DMS79 treated with DMSO at 0.1 percent for 48 hours (cell line): ENCODE measurements at regions not wholly inside any gene's neighbourhood (a gene's known extent, or its start where the extent isn't known, plus 50 kb on each side); places are given as distances from the start of the nearest gene placed in this dataset.

Experiments used
- DNase-seq: peaks from one replicate; lab custom pipeline; 2025; lab: John Stamatoyannopoulos, UW

DNA sequence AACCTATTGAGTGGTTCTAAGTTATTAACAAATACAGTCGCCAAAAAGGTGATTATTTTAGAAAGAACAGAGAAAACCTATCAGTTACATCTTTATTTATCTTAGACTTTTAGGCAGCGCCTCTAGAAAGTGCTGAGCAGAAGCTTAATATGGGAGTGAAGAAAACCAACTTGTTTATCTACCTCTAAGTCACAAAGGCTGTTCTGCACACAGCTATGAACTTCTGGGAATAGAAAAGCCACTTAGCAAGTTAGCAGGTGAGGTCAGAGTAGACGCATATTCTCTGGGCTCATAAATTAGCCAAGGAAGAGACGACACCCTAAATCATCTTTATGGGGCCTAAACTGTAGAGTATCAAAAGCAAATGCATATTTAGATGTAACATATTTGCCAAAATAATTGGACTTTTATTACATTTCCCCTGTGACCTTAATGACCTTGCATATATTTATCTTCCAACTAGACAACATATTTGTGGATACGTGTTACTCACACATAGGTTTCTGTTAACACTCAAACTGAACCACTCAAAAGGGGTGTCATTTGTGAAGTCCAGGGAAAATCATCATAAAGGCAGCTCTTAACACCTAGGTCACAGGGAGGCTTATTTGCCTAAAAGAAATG, 267.1 kb downstream of the ADGB start:
- no peak for DNase-seq

DNA sequence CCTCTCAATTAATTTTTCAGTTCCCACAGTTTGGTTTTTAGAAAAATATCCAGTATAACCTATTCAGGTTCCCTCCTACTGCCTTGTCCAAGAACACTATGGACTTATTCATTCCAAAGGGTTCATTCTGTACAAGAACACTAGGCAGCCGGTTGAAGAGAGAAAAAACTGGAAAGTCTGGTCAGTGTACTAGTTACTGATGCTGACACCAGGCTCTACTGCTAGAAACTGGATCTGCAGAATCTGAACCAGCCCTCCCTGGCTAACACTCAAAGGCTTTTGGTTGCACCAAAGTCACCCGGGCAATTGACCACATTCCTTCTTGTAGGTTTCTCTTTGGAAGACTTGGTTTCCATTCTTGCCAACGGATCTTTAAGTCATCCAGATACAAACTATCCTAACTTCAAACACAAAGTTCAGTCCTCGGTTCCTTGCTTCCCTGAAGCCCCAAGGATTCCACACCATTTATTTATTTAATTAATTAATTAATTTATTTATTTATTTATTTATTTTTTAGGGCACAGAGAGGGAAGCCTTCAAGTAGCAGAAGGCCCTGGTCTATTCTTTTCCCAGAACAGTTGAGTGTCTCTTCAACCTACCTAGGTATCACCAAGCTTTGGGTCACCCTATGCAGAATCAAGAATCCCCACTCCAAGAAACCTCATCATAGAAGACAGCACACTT, 268.1 kb downstream of the ADGB start:
- DNase-seq: no peak

DNA sequence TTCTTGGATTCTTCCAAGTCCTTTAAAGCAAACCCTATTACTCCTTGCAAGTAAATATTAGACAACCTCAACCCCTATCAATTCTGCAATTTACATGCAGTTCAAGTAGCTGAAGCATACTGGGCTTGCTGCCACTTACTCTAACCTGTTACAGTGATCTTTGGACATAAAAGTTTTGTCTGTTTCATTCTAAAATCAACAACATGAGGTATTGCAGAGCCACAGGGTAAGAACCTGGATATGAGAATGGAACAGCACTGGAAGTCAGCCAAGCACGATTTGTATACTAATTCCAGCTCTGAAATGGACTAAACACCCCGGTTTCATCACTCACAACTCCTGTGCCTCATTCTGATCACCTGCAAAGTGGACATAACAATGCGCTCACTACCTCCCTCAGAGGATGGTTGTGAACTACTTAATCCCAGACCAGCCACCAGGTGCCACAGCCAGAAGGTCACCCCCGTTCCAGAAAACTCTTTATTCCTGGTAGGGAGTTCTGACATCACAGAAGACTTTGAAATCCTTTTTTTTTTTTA, 270.0 kb downstream of the ADGB start:
- no peak for DNase-seq

DNA sequence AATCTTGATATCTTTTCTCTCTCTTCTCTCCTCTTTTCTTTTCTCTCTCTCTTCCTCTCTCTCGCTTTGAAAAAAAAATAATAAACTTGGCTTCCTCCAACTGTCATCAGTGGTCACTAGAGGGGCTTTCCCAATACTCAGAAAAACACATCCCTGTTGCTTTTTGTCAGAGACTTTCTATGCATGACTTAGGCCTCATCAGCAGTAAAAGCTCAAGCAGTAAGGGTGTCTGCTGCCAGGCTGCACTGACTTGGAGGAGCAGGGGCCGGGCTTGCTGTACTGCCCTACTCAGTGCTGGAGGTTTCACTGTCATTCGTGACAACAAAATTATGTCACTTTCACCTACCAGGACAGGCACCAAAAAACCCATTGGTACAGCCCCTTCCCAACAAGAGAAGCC, 272.0 kb downstream of the ADGB start:
- DNase-seq: no peak

DNA sequence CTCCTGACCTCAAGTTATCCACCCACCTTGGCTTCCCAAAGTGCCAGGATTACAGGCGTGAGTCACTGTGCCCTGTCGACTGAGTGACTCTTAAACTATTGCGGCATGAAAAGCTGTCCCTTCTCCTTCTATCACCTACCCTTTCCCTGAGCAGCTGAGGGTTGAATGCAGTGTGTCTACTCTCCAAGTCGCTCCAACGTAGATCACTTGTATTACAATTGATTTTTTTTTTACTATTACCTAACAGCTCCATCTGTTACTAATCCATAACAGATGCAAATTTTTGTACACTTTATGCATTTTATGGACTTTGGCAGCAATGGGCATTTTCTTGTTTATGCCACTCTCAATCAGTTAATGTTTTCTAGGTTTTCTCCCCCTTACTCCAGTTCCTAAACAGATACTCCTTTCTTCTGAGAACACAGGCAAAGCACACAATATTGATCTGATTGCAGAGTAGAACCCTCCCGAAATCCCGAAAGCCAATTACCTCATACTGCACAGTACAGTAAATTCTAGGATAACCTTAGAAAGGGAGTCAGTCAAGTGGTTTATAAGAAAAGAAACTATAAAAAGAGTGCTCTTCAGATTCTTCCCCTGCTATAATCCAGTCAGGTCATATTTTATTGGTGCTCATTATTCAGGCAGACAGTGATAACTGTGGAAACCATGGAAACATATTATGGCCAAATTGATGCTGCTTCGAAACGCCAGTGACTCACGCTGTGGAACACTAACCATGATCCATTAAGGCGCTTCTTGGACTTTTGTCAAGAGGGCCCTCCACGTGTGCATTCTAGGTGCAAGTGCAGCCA, 273.0 kb downstream of the ADGB start:
- DNase-seq: no peak

DNA sequence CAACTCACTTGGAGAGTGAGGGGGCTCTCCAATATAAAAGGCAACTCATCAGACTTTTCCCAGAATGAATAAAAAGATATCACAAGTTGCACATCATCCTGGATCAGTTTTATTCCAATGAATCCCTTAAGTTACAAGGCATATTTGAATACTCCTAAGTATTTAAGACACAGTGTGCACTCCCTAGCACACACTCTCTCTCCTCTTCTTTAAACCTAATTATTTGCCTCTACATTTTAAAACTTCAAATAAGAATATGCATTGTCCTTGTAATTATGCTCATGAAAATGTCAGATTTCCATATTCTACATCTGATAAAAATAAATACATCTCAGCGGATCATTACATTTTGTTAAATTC, 273.6 kb downstream of the ADGB start:
- DNase-seq: no peak

DNA sequence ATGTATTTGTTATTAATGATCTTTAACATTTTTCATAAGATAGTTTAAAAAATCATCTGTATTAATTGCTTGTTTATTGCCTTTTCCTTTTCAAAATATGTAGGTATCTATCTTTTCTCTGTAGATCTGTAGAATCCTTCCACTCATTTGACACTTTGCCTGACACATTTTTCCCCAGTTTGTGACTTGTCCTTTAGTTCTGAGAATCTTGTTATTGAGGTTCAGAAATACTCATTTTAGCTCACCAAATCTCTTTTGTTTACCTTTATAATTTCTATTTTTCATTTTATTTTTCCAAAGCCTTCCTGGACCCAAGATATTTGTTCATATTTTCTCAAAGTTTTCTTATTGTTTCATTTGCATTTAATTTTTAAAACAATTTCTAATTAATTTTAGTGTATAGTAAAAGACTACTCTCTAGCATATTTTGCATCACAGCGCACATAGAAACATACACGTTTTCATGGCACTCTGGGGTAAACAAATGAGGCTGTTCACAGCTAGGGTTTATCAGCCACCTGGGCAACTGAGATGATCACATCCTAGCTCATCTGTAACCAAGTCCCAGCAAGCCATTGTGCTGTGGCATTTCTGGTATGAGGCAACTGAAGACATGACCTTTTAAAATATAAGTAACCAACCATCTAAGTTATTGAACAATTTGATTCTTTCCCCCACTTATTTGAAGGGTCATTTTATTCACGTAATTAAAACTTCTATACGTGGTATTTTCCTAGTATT, 275.7 kb downstream of the ADGB start:
- DNase-seq: no peak

DNA sequence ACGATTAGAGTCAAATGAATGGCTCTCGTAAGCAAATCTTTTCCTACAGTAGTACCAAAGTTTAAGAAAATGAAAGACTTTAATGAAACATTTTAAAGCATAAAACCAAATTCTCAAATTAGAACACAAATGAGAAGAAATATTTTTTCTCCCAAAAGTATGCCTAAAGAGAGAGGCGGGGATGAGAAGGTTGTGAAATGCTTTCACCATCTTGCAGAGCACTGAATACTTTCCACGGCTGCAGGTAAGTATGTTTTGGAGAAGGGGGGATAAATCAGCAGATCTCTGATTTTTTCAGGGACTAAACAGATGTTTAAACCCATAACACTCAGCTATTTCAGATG, 277.1 kb downstream of the ADGB start:
- no peak for DNase-seq

DNA sequence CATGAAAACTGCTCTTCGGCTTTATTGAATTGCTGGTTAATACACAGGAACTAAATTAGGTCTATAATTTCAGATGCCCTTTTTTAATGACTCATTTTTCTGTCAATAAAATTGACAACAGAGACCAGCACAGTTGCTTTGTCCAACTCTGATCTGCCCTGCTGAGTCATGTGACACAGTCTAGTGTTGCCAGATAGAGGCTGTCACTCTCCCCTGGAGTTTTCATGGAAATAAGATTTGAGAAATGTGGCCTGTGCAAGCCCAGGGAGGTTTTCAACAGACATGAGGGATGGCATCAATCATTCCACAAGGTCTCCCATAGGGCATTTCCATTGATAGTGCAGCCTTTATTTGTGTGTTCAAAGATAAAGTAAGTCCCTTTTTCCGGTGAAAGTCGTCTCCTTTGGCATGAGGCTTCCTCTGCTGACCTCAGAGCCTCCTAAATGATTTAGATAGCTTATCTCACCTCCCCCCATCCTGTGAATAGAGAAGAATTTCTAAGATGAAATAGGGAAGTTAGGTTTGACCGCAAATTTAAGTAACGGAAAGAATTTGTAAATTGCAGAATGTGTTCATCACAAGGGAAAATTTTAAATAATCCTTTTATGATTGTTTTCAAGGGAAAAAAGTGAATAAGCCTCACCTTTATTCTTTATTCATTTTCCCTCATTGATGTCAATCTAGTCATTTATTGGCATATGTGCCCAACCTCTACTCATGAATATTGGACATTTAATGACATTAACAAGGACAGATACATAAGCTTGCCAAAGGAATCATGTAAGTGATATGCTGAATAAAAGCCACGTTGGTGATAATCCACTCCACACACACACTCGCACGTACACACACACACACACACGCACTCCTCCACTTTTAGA, 277.7 kb downstream of the ADGB start:
- no peak for DNase-seq

DNA sequence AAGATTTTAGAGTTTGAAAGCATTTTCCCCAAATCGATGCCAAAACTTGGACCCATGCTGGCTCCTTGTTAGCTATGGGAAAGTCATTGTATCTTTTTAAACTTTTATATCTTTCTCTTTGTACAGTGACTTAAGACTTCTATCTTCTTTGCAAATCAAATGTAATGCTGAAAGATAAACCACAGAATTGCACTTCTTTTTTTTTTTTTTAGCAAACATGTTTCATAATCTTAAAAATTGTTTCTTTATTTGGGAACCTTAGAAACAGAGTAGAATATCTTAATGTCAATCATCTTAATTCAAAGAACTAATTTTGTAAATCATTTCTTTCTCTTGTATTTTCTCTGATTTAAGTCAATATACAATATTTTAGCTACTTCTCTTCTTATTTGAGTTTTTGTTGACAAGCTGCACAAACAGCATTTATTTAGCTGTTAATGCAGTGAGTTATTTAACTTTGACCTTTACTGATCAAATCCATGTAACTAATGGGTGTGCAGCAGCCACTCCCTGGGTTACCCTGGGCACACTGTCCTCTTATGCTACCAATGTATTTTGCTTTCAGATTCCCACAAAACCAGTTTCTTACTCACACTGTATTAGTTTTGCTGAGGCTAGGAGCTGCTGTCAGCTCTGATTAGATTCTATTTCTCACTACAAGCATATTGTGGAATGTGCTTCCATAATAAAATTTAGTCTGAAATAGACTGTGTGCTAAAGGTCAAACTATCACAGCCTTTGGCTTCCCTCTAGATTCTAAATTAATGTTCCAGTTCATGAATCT, 279.6 kb downstream of the ADGB start:
- no peak for DNase-seq

DNA sequence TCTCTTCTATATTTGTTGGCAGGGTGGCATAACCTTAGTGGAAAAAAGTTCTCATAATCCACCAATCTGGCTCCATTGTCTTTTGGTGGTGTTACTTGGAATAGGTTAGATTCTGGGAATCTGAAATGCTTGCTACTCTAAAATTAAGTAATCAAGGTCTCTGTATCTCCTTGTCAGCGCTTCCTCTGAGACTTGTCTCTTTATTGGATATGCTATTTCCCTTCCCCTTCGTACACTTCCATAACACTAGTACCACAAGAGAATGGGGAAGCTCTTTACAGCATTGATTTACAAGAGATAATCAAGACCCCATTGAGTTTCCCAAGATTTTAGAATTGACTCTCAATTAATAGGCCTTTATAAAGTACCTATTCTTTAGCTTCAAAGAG, 280.2 kb downstream of the ADGB start:
- no peak for DNase-seq

DNA sequence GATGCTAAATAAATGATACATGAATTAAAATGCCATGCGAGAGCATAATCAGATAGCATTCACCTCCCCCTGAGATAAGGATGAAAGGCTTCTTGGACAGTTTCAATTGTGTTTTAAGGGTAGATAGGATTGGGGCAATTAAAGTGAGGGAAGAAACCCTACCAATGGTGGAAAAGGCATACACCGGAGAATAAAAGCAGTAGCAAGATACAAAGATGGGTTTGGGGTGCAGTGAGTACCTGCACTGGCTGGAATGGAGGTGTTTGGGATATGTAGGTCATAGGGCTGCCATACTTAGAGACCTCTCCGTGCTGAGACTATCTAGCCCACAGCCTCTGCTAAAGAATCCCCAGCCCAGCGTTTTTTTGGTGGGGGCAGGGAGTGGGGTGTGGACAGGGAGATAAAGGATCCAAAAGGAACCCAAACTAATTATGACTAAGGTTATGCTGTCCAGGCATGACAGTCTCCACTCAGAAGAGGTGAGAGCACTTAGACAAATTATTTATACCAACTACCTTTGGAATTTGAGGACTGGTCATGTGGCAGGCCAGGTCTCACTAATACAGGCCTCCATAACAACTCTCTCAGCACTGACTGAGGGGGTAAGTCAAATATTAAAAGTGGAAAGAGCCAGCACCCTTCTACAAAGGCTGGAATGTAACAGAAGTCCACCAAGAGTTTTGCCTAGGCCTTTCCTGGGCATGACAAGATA, 280.8 kb downstream of the ADGB start:
- no peak for DNase-seq

DNA sequence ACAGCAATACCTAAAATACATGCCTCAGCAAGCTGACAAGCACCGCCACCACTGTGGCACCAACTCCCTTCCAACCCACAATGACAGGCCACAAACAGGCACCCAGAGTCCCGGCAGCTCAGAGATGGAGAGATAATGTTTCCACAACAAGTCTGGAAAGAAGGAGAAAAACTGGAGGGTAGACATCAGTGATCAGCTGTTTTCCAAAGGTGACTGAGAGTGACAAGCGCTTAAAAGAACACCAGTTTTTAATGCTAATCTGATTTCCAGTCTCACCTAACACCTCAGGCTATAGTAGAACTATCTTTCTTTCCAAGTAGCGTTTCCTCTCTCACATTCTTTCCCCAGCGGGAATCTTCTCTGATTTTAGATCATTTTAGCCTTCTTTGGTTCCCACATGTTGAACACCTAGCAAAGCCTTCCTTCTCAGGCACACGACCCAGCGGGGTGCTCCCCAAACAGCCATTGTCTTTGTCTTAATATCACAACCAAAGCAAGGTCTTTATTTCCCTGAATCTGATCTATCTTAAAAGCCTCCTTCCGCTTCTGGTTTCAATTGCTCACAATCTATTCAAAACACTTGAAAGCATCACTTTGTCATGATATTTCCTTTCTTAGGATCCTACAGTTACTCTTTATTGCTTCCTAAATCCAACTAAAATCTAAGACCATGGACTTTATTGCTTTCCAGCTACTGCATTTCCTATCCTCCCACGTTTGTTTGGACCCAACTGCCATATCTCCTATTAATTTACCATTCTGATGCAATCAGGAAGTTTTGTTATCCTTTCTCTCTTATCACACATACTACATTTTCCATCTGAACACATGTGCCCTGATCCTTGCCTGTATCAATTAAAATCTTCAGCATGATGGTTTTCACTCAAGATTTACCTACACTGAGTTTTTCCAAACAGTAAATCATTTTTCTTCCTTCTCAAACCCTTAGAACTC, 282.7 kb downstream of the ADGB start:
- no peak for DNase-seq

DNA sequence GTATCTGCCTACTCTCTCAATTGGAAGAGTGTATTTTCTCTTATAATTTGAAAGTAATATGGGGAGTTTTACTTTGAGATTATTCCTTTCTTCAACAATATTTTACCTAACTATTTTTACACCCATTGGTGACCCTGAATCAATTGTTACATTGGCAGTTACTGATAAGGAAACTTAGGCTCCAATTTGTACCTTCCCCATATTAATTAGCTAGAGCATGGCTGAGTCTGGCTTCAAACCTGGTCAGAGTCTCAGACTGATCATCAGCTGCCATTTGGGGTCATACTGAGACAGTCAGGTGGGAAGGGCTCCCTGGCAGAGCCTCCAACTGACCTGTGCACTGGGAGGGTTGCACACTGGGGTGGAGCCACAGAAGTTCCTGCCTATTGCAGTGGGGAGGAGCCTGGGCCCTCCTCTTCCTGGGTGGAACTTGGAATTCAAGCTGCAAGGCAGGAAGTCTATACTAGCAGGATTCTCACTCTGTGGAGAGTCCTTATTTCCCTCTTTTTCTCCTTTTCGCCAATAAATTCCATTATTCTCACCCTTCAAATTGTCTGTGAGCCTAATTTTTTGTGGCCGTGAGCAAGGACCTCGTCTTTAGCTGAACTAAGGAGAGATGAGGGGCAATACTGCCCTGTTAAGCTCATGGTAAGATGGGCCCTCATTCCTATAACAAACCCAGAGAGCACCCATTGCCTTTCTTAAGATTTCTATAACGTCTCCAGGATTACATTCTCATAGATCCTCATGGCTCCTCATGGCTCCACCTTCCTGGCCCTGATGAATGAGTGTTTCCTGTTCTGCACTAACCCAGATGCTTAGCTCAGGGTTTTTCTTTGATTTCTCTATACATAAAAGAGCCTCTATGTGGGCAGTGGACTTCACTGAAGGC, 285.1 kb downstream of the ADGB start:
- no peak for DNase-seq

DNA sequence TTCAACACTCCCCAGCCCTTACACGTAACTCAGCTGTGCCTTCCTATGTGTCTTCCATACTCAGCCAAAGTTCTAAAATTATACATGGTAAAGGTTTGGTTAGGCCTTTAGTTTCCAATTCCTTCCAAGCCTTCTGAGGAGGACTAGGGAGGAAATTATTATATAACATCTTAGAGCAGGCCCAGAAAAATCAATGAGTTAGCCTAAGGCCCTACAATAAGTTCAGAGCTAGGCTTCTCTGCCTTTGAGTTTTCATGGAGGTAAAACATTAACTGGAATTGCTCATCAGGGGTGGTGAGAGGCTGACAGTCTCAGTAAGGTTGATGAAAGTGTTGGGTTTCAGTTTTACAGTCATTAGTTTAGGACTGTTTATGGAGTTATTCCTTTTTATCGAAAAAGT, 286.0 kb downstream of the ADGB start:
- DNase-seq: no peak

DNA sequence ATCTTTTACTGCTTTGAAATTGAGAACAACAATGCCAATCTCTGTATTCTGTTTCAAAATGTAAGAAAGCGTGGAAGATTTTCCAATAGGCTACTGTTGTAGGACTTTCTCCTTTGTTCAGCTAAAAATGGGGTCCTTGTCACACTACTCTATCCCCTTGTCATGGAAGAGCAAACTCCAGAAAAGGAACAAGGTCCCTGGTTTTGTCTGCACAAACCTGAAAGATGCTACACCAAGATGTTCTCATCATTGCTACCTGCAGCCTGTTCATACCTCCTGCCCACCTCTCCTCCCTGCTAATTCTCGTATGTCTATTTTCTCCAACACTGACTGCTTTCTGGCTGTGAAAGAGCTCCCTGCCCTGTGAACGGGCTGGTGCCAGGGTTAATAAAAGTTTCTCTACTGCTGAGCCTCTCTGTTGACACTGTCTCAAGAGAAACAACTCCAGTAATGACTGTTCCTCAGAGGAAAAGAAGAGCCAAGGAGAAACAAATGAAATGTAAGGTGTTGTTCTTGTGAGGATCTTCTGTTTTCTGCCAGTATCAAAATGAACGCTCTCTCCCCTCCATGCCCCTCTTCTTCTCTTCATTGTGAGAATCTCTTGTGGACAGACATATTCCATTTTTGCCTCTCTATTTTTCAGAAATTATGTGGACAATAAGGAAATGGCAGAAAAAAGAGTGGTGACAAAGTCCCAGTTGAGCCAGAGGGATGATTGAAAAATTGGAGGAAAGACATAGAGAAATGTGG, 287.1 kb downstream of the ADGB start:
- no peak for DNase-seq
